ENCODE measurements at regions not wholly inside any gene's neighbourhood (a gene's known extent, or its start where the extent isn't known, plus 50 kb on each side); places are given as distances from the start of the nearest gene placed in this dataset.

GRCh38 chr18:27614951-27615844, 430.1 kb upstream of the CHST9 start:
- H2BK15ac ChIP-seq (ENCODE audit: low read depth, low read length), result no peak overlapping the region
- TF ChIP-seq POLR2A (IDR thresholded peaks at IDR 0.05; ENCODE audit: low read depth, low read length) (no peak), RAD21 (IDR thresholded peaks at IDR 0.05; ENCODE audit: low read length) (no peak), MXI1 (IDR thresholded peaks at IDR 0.05; ENCODE audit: borderline replicate concordance, low read depth, low read length) (no peak), SMC3 (IDR thresholded peaks at IDR 0.05; ENCODE audit: low read depth, low read length) (no peak), MAFK (IDR thresholded peaks at IDR 0.05; ENCODE audit: low read depth, low read length) (no peak)
- no peaks in the 10 kb centered on the region for H3K27me3 ChIP-seq (ENCODE audit: control insufficient read depth, insufficient read depth, low read length)
- no peak overlapping the region for H3K14ac ChIP-seq (replicated peaks; ENCODE audit: low read depth, low read length)
- no peak overlapping the region for H3K9ac ChIP-seq (ENCODE audit: low read depth, low read length)
- H3K56ac ChIP-seq (ENCODE audit: extremely low read depth, insufficient read depth, low read length), result no peak overlapping the region
- H4K8ac ChIP-seq (ENCODE audit: low read depth in 2 of 2, low read length in 2 of 2), result no peak overlapping the region
- intact Hi-C loops (cut with micrococcal nuclease) (no loop called here), in situ Hi-C loops (cut with MboI; ENCODE audit: low sequenced_read_pairs) (no loop called here), dilution Hi-C loops (cut with HindIII; ENCODE audit: low sequenced_read_pairs, unreplicated experiment) (no loop called here)
- no peaks in the 10 kb centered on the region for H3K4me1 ChIP-seq (ENCODE audit: control insufficient read depth, insufficient read depth, low read length)
- H3K18ac ChIP-seq (ENCODE audit: low read depth, low read length), result no peak overlapping the region
- no peak overlapping the region for H4K91ac ChIP-seq (ENCODE audit: insufficient read depth, low read depth, low read length)
- no peak overlapping the region for H3K27ac ChIP-seq (ENCODE audit: insufficient read depth, low read length)
- POLR2A ChIA-PET (ENCODE audit: unreplicated experiment), result no interaction called here
- DNase-seq (no peak), ATAC-seq (ENCODE audit: low read depth) (no peak)
- no peaks in the 10 kb centered on the region for H3K9me1 ChIP-seq (ENCODE audit: insufficient read depth, low read length)
- 100% methylated on average over 1 of the region's 8 CpGs; no CpG with 5 or more reads in 1 of the 2 experiments for WGBS, 2 experiments (ENCODE audit: extremely low coverage in 2 of 2, insufficient read length in 1 of 2)
- no peak overlapping the region for H3K4ac ChIP-seq (ENCODE audit: low read depth, low read length)
- no peaks in the 10 kb centered on the region for H3K36me3 ChIP-seq (ENCODE audit: control insufficient read depth, insufficient read depth, low read length)
- CTCF ChIA-PET, result interaction anchor here (1.4 kb wide), 1 partner anchor 10 kb away, joined by 4 read pairs; no protein-coding TSS in a partner anchor
- no peaks in the 10 kb centered on the region for H3K9me3 ChIP-seq (ENCODE audit: control insufficient read depth, insufficient read depth, low read length)
- no peak overlapping the region for H2BK20ac ChIP-seq (ENCODE audit: low read depth, low read length)
- no peak overlapping the region for H2AK9ac ChIP-seq (replicated peaks; ENCODE audit: low read depth, low read length, poor library complexity)
- BruUV-seq (replicated peaks), result no TSS peak
- H4K20me1 ChIP-seq (ENCODE audit: insufficient read depth, low read length), result no peaks in the 10 kb centered on the region
- H2BK120ac ChIP-seq (ENCODE audit: low read depth, low read length), result no peak overlapping the region
- H3K4me3 ChIP-seq (ENCODE audit: insufficient read depth, low read depth, low read length), result no peak overlapping the region
- H2AFZ ChIP-seq (replicated peaks; ENCODE audit: low read length, poor library complexity), result no peak overlapping the region
- H3K79me1 ChIP-seq (ENCODE audit: low read depth in 1 of 2, low read length in 2 of 2), result no peaks in the 10 kb centered on the region
- H3K23ac ChIP-seq (ENCODE audit: low read depth, low read length), result no peak overlapping the region
- no peak overlapping the region for H2AK5ac ChIP-seq (ENCODE audit: low read depth, low read length)
- no peak overlapping the region for H3K4me2 ChIP-seq (ENCODE audit: low read depth, low read length)
- H4K5ac ChIP-seq (ENCODE audit: low read depth, low read length), result no peak overlapping the region
- H2BK5ac ChIP-seq (ENCODE audit: low read depth, low read length, poor library complexity, severe bottlenecking), result no peak overlapping the region
